ENCODE measurements at regions not wholly inside any gene's neighbourhood (a gene's known extent, or its start where the extent isn't known, plus 50 kb on each side); places are given as distances from the start of the nearest gene placed in this dataset.

- TF ChIP-seq CTCF (IDR thresholded peaks at IDR 0.05) (no peak), EP300 (IDR thresholded peaks at IDR 0.05) (no peak), POLR2A (IDR thresholded peaks at IDR 0.05) (no peak)
Observed at GRCh38 chr13:54599413-54599812, 1570.8 kb downstream of the OLFM4 start.
